GM23338 (cell line): ENCODE measurements at regions not wholly inside any gene's neighbourhood (a gene's known extent, or its start where the extent isn't known, plus 50 kb on each side); places are given as distances from the start of the nearest gene placed in this dataset.

Experiments
- EZH2phosphoT487 ChIP-seq: fragments of 200-600 bp; sonication (generic); IDR thresholded peaks from one replicate; pipeline ENCODE4 v1.8.1; 2018; ENCODE audit warnings: antibody characterized with exemption; ENCODE audit not compliant: unreplicated experiment
- POLR2AphosphoS5 ChIP-seq: IDR thresholded peaks from 2 replicates; pipeline ENCODE4 v1.6.1; 2016; ENCODE audit warnings: antibody characterized with exemption, low read depth
- TF ChIP-seq, protein P1 (sequence below), 2 experiments: fragments of 200-600 bp in 1 of 2; sonication (generic) in 1 of 2; conservative IDR thresholded peaks; 2 replicates each; pipeline versions ENCODE4 v1.5.1 to v1.6.1; 2016 to 2017; ENCODE audit warnings: antibody characterized with exemption in 2 of 2, low read depth in 2 of 2, mild to moderate bottlenecking in 2 of 2, moderate library complexity in 1 of 2

DNA sequence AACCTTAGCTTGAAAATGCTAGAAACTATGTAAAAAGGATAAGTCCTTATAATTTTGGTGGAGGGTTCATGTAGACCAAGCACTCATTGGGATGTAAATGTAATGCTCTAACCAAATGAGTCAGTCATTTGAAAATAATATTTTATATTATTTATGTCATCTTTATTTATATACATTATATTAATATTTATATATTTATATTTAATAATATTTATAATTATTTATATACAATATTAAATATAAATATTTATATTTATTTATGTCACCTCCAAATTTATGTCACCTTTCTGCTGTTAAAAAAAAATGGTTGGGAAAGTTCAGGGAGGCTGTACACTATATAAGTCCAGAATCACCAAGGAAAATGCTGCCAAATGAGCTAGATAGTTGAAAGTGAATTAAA, 254.3 kb downstream of the FIGN start:
- TF ChIP-seq, protein P1, sequence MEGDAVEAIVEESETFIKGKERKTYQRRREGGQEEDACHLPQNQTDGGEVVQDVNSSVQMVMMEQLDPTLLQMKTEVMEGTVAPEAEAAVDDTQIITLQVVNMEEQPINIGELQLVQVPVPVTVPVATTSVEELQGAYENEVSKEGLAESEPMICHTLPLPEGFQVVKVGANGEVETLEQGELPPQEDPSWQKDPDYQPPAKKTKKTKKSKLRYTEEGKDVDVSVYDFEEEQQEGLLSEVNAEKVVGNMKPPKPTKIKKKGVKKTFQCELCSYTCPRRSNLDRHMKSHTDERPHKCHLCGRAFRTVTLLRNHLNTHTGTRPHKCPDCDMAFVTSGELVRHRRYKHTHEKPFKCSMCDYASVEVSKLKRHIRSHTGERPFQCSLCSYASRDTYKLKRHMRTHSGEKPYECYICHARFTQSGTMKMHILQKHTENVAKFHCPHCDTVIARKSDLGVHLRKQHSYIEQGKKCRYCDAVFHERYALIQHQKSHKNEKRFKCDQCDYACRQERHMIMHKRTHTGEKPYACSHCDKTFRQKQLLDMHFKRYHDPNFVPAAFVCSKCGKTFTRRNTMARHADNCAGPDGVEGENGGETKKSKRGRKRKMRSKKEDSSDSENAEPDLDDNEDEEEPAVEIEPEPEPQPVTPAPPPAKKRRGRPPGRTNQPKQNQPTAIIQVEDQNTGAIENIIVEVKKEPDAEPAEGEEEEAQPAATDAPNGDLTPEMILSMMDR (conservative IDR thresholded peaks at IDR 0.05; ENCODE audit: low read depth in 2 of 2), result no peak
- TF ChIP-seq EZH2phosphoT487, result no peak
- TF ChIP-seq POLR2AphosphoS5, result no peak
